OCI-LY1 (cell line): ENCODE measurements at regions not wholly inside any gene's neighbourhood (a gene's known extent, or its start where the extent isn't known, plus 50 kb on each side); places are given as distances from the start of the nearest gene placed in this dataset.

Experiments
- H2AFZ ChIP-seq: fragments of 200-600 bp; sonication (generic), shearing (Covaris generic); 2 replicates; pipeline ENCODE4 v1.6.0; 2014; ENCODE audit warnings: antibody characterized with exemption, mild to moderate bottlenecking, low read length
- H3F3A ChIP-seq: fragments of 200-600 bp; sonication (generic), shearing (Covaris generic); 2 replicates; pipeline ENCODE4 v1.6.0; 2014; ENCODE audit warnings: mild to moderate bottlenecking, antibody characterized with exemption, low read length, moderate library complexity; ENCODE audit not compliant: insufficient read depth
- H3K27ac ChIP-seq: fragments of 200-600 bp; sonication (generic); 2 replicates; pipeline ENCODE4 v1.5.1; 2014; ENCODE audit warnings: low read length, mixed run types, mild to moderate bottlenecking, low read depth; ENCODE audit not compliant: poor library complexity, severe bottlenecking
- H3K27me3 ChIP-seq: fragments of 200-600 bp; sonication (generic); 2 replicates; pipeline ENCODE4 v1.6.0; 2014; ENCODE audit warnings: antibody characterized with exemption, mild to moderate bottlenecking, low read length, moderate library complexity; ENCODE audit not compliant: insufficient read depth
- H3K36me3 ChIP-seq: fragments of 200-600 bp; sonication (generic); 2 replicates; pipeline ENCODE4 v1.6.1; 2014; ENCODE audit warnings: mild to moderate bottlenecking, antibody characterized with exemption, low read length, moderate library complexity, mixed read lengths; ENCODE audit not compliant: insufficient read depth
- H3K4me1 ChIP-seq: fragments of 200-600 bp; sonication (generic); 2 replicates; pipeline ENCODE4 v1.5.1; 2014; ENCODE audit warnings: mild to moderate bottlenecking, low read length, moderate library complexity; ENCODE audit not compliant: insufficient read depth, severe bottlenecking
- H3K4me2 ChIP-seq: fragments of 200-600 bp; sonication (generic), shearing (Covaris generic); 2 replicates; pipeline ENCODE4 v1.6.1; 2014; ENCODE audit warnings: low read length
- H3K4me3 ChIP-seq: fragments of 200-600 bp; sonication (generic); 2 replicates; pipeline ENCODE4 v1.5.1; 2014; ENCODE audit warnings: low read length, low read depth, mild to moderate bottlenecking, mixed read lengths; ENCODE audit not compliant: poor library complexity, severe bottlenecking
- H3K79me2 ChIP-seq: fragments of 200-600 bp; shearing (Covaris generic); 2 replicates; pipeline ENCODE4 v1.6.1; 2016; ENCODE audit warnings: mixed run types, low read length, mixed read lengths; ENCODE audit not compliant: insufficient read depth
- H3K9ac ChIP-seq: fragments of 200-600 bp; sonication (generic), shearing (Covaris generic); 2 replicates; pipeline ENCODE4 v1.6.1; 2014; ENCODE audit warnings: mild to moderate bottlenecking, low read length, mixed read lengths
- H3K9me2 ChIP-seq: fragments of 200-600 bp; sonication (generic), shearing (Covaris generic); 2 replicates; pipeline ENCODE4 v1.6.1; 2014; ENCODE audit warnings: low read depth, mild to moderate bottlenecking, low read length, mixed read lengths
- H3K9me3 ChIP-seq: fragments of 200-600 bp; shearing (Covaris generic); 2 replicates; pipeline ENCODE4 v1.6.1; 2014; ENCODE audit warnings: low read length, mixed read lengths
- H4K20me1 ChIP-seq: fragments of 200-600 bp; sonication (generic), shearing (Covaris generic); 2 replicates; pipeline ENCODE4 v1.6.0; 2016; ENCODE audit warnings: mild to moderate bottlenecking, low read length; ENCODE audit not compliant: insufficient read depth
- CTCF ChIP-seq: fragments of 200-600 bp; sonication (generic), shearing (Covaris generic); IDR thresholded peaks from 2 replicates; pipeline ENCODE4 v1.5.1; 2017; ENCODE audit warnings: mild to moderate bottlenecking, antibody characterized with exemption, low read length, moderate library complexity, mixed read lengths
- EZH2 ChIP-seq: fragments of 200-600 bp; sonication (generic), shearing (Covaris generic); IDR thresholded peaks from 2 replicates; pipeline ENCODE4 v1.8.0; 2017; ENCODE audit warnings: borderline replicate concordance, mixed run types, mild to moderate bottlenecking, antibody characterized with exemption, low read length, moderate library complexity, mixed read lengths

- H3K9me2 ChIP-seq, result no peaks in the 10 kb centered on the region
- H3K9ac ChIP-seq, result no peak overlapping the region
- H4K20me1 ChIP-seq, result no peaks in the 10 kb centered on the region
- H3K4me1 ChIP-seq, result peaks cover under 1% of the 10 kb centered on the region
- H3K27me3 ChIP-seq, result no peaks in the 10 kb centered on the region
- H3K4me3 ChIP-seq, result no peak overlapping the region
- no peaks in the 10 kb centered on the region for H3K79me2 ChIP-seq
- TF ChIP-seq CTCF, result no peak
- no peak for TF ChIP-seq EZH2
- no peak overlapping the region for H3K27ac ChIP-seq
- H3K4me2 ChIP-seq, result no peak overlapping the region
- H2AFZ ChIP-seq, result no peak overlapping the region
- no peaks in the 10 kb centered on the region for H3K9me3 ChIP-seq
- no peaks in the 10 kb centered on the region for H3K36me3 ChIP-seq
- H3F3A ChIP-seq, result no peaks in the 10 kb centered on the region
These were observed 319.9 kb downstream of the TSN start for GRCh38 chr2:122075381-122075780.

- Histone ChIP-seq H3K9me2 (no peaks in the 10 kb centered on the region), H3K4me1 (peaks cover 16% of the 10 kb centered on the region), H3K27ac (no peak overlapping the region), H3F3A (no peaks in the 10 kb centered on the region), H3K9me3 (no peaks in the 10 kb centered on the region), H3K4me2 (no peak overlapping the region), H4K20me1 (no peaks in the 10 kb centered on the region), H2AFZ (no peak overlapping the region), H3K36me3 (no peaks in the 10 kb centered on the region), H3K79me2 (no peaks in the 10 kb centered on the region), H3K27me3 (no peaks in the 10 kb centered on the region), H3K4me3 (no peak overlapping the region), H3K9ac (no peak overlapping the region)
- TF ChIP-seq EZH2, result no peak
- TF ChIP-seq CTCF, result no peak
These were observed 321.7 kb downstream of the TSN start for GRCh38 chr2:122077114-122077513.

GRCh38 chr2:122077771-122078170, 322.3 kb downstream of the TSN start:
- Histone ChIP-seq H3K4me1 (peaks cover 16% of the 10 kb centered on the region), H4K20me1 (no peaks in the 10 kb centered on the region), H3F3A (no peaks in the 10 kb centered on the region), H3K4me3 (no peak overlapping the region), H3K9me3 (no peaks in the 10 kb centered on the region), H3K27ac (no peak overlapping the region), H3K79me2 (no peaks in the 10 kb centered on the region), H3K27me3 (no peaks in the 10 kb centered on the region), H3K9ac (no peak overlapping the region), H3K36me3 (no peaks in the 10 kb centered on the region), H2AFZ (no peak overlapping the region), H3K4me2 (no peak overlapping the region), H3K9me2 (no peaks in the 10 kb centered on the region)
- TF ChIP-seq EZH2 (no peak), CTCF (no peak)
